ENCODE measurements at regions not wholly inside any gene's neighbourhood (a gene's known extent, or its start where the extent isn't known, plus 50 kb on each side); places are given as distances from the start of the nearest gene placed in this dataset.

DNA sequence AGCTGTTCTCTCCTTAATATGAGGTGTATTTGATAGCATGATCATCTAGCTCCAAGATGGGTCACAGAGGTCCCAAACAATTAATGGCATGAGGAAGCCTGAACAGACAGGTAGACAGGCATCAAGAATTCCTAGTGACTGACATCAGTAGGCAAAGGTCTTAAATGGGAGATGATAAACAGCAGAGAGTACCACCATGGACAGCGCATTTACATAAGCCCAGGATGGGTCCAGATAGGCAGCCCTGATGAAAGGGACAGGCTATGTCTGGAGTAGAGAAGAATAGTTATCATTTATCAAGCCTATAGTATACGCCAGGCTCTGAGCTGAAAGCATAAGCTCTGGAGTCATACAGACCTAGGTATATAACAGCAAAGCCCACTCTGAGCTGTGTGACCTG is 434.7 kb upstream of the SETBP1 start:
- no peak for DNase-seq

- DNase-seq = no peak
Measured at GRCh38 chr18:44258086-44258485, 422.6 kb upstream of the SETBP1 start.

- DNase-seq = no peak
Measured at GRCh38 chr18:44258576-44258975, 422.1 kb upstream of the SETBP1 start.

- DNase-seq = no peak
Measured at GRCh38 chr18:44259610-44260009, 421.1 kb upstream of the SETBP1 start.

DNA sequence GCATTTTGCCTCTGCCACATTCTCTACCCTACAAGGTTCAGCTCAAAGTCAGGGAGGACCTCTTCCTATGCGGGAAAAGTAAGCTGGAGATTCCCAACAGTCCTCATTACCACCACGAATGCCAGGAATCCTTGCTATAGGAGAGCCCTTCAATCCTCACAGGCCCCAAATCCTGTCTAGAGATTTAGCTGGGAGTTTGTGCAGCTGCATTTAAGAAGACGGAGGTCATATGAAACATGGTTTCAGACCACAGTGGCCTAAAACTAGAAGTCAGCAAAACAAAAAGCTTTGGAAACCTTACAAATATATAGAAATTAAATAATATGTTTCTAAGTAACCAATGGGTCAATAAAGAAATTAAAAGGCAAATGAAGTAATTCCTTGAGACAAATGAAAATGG is 415.3 kb upstream of the SETBP1 start:
- no peak for DNase-seq

- DNase-seq = no peak
Measured at GRCh38 chr18:44273298-44273697, 407.4 kb upstream of the SETBP1 start.

GRCh38 chr18:44280479-44280878 is 400.2 kb upstream of the SETBP1 start:
- DNase-seq = no peak

DNA sequence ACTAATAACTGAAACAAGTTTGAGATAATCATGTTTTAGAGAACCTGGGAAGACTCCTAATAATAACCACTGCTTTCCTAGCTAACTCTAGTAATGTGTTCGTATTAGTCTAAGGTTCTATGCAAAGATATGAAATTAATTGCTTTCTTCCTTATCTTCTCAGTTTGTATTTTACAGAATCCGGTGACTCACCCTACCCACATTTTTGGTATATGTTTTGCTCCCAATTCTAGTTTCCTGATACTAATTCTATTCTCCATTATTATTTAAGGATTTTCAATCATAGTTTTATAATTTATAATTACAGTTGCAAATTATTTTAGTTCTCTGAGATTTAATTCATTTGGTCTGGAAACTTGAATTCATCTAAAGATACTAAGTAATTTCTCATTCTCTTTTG is 394.6 kb upstream of the SETBP1 start:
- DNase-seq = no peak

- DNase-seq = no peak
Measured at GRCh38 chr18:44290366-44290977, 390.2 kb upstream of the SETBP1 start.

DNA sequence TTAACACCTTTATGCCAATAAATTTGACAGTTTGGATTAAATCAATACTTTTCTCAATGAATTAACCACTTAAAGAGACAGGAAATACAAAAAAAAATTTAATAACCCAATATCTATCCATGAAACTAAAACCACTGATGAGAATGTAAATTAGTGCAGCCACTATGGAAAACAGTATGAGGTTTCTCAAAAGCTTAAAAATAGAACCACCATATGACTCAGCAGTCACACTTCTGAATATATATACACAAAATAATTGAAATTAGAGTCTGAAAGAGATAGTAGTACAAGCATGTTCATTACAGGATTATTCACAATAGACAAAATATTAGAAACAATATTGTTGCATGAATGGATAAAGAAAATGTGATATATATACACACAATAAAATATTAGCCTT is 382.1 kb upstream of the SETBP1 start:
- DNase-seq = no peak

DNA sequence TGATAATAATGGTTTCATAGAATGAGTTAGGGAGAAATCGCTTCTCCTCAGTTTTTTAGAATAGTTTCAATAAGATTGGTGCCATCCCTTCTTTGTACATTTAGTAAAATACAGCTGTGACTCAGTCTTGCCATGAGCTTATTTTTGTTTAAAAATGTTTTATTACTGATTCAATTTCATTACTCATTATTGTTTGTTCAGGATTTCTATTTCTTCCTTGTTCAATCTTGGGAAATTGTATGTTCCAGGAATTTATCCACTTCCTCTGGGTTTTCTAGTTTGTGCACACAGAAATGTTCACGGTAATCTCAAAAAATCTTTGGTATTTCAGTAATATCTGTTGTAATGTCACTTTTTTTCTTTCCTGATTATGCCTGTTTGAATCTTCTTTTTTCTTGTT is 371.5 kb upstream of the SETBP1 start:
- no peak for DNase-seq

GRCh38 chr18:44320619-44321460 is 359.8 kb upstream of the SETBP1 start:
- DNase-seq = no peak

DNA sequence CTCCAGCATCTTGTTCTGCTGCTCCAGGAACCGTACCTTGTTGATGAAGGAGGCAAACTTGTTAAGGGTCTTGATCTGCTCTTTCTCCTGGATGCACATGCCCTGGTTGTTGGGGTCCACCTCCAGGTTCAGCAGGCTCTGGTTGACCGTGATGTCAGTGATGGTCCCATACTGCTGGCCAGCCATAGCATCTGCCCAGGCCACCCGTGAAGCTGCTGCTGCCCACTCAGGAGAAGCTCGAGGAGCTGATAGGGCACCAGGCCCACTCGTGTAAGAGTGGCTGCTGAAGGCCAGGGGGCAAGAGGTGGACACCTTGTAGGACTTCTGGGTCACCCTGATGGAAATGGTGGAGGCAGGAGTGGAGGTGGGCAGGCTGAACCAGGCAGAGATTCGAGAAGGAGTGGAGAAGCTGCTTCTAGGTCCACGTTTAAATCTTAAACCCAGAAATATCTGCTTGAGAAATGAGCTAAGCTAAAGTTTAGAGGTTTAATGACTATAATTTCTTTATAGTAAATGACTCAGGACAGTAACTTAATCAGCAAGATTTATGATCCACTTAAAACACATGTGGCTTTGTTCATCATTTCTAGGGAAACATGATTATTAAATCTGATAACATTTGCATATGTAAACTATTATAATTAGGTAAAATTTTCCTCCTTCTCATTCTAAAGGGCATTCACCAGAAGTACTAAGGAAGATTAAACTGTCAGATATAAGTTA is 358.7 kb upstream of the SETBP1 start:
- no peak for DNase-seq

GRCh38 chr18:44323125-44323524 is 357.6 kb upstream of the SETBP1 start:
- DNase-seq = no peak

DNA sequence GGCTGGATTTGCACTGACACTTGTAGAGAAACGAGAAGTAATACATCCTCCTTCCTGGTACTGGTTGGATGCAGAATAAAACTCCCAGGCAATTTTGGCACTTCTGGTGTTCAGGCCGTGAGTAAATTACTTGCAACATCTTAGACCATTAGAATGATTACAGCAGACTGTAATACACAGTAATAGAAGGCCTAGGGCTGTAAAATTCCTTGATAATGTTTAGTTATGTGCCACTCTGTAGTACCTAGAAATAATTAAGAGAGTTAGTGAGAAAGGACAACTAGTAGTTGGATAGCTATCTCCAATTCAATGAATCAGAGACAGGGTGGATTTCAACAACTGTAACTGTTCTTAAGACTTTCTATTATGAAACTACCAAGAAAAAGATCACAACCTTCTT is 356.3 kb upstream of the SETBP1 start:
- DNase-seq = no peak

DNA sequence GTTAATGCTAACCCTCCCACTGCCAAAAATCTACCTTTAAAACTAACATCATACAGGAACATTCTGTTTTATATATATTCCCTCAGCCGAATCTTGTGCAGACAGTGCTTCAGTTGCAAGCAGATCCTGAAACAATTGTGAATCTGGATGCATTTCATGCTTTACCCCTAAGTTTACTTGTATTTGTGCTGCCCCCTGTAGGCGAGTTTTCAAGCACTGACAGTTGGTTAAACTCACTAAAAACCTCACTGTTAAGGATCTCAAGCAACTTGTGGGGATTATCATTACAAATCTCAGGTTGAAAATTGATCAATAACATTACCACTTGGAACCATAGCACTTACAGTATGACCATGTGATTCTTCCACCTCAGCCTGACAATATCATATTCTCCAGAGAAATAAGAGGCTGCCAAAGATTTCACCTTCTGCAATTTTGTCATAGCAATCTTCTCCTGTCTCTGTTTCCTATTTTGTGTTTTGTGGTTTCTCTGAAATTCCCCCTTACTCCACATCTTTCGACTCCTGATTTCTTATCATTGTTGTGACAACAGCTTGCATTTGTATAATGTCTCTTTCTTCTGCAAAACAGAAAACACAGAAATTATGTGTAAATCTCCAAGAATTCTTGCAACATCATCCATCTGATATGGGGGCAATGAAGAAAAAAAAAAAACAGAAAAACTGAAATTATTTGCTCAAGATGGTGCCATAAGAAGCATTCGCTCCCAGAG is 354.6 kb upstream of the SETBP1 start:
- peak; percentile 26 for DNase-seq

- no peak for DNase-seq
Measured at GRCh38 chr18:44331656-44332570, 348.8 kb upstream of the SETBP1 start.

DNA sequence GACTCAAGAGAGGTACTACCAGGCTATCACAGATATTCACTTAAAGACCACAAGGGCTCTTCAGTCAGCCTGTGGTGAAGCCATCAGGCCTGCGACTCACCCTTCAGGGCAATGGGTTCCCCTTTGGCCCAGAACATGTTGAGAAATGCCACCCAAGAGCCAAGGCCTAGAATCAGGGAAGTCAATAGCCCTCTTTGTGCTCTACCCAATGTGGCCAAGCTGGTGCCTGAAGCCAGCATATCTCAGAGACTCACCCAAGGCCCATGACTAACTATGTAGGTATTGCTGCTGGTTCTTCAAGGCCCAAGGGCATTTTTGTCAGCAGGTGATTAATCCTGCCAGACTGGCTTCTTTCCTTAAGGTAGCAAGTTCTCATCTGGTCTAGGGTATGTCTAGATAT is 338.9 kb upstream of the SETBP1 start:
- no peak for DNase-seq

DNA sequence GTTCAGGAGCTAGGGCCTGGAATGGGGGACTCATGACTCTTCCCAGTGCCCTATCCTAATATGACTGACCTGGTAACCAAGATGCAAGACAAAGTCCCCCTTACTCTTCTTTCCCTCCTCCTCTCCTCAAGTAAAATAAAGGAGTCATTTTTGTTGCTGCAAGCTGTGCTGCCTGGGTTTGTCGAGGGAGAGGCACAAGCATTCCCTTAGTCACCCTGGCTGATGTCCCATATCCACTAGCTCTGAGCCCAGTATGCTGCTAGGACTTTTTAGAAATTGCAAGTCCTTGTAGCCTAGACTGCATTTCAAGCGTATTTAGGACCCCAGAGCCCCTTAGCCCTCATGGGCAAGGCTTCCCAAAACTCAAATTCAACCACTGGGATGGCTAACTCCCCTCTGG is 338.5 kb upstream of the SETBP1 start:
- no peak for DNase-seq

GRCh38 chr18:44342946-44343345 is 337.7 kb upstream of the SETBP1 start:
- DNase-seq = no peak

DNA sequence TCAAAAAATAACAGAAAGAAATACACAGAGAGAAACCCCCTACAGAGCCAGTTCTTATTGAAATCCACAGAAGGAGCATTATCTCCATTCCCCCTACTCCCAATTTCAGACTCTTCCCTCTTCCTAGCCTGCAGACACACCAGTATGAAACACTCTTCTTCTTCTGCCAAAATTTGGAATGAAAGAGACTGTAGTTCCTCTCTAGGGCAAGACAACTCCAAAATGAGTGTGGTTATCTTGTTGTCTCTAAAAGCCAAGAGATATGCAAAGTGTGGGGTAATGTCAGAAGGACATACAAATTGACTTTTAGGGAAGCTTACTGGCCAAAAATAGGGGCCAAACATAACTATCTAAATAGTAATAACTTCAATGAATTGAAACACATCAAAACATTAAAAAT is 337.1 kb upstream of the SETBP1 start:
- no peak for DNase-seq

GRCh38 chr18:44356566-44357157 is 324.0 kb upstream of the SETBP1 start:
- DNase-seq = no peak
